ENCODE measurements at regions not wholly inside any gene's neighbourhood (a gene's known extent, or its start where the extent isn't known, plus 50 kb on each side); places are given as distances from the start of the nearest gene placed in this dataset.

- TF ChIP-seq CTCF (IDR thresholded peaks at IDR 0.05) (no peak), POLR2AphosphoS5 (IDR thresholded peaks at IDR 0.05; ENCODE audit: insufficient read depth in 1 of 2, low read depth in 1 of 2) (no peak)
These were observed 280.1 kb downstream of the PABPC4L start for GRCh38 chr4:133921280-133922195.
